NOMO-1 treated with DMSO at 0.1 percent for 48 hours (cell line): ENCODE measurements at regions not wholly inside any gene's neighbourhood (a gene's known extent, or its start where the extent isn't known, plus 50 kb on each side); places are given as distances from the start of the nearest gene placed in this dataset.

Experiments
- DNase-seq: peaks from one replicate; lab custom pipeline; 2025; ENCODE audit not compliant: unreplicated experiment; lab: John Stamatoyannopoulos, UW

GRCh38 chr20:51335329-51335841, 207.1 kb downstream of the NFATC2 start:
- DNase-seq, result no peak

GRCh38 chr20:51334609-51335008, 207.9 kb downstream of the NFATC2 start:
- DNase-seq, result no peak

DNA sequence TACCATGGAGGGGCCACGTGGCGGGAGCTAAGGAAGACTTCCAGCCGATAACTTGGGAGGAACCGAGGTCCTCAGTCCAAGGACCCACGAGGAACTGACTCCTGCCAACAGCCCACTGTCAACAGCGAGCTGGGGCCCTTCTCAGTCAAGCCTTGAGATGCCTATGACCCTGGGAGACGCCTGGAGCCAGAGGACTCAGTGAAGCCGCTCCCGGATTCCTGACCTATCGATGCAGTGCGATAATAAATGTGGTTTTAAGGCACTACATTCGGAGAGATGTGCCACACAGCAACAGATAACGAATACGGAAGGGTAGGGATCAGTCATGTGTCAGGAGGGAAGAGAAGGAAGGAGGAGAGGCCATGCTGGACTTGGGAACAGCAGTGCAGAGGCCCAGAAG, 208.5 kb downstream of the NFATC2 start:
- no peak for DNase-seq

DNA sequence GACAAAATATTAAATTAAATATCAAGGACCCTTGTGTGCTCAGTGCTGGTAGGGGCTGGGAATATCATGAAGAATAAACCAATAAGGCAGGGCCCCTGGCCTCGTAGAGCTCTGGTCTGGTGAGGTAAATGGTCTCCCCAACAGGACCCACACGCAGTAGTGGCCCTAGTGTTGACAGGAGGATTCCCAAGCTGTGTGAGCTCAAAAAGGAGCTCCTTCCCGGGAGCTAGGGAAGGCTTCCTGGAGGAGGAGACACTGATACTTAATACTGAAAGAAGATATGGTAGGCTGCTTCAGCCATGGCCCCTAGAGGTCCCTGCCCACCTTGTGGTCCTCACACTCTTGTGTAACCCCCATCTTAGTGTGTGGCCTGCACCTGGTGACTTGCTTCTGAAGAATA, 209.1 kb downstream of the NFATC2 start:
- DNase-seq, result no peak

DNA sequence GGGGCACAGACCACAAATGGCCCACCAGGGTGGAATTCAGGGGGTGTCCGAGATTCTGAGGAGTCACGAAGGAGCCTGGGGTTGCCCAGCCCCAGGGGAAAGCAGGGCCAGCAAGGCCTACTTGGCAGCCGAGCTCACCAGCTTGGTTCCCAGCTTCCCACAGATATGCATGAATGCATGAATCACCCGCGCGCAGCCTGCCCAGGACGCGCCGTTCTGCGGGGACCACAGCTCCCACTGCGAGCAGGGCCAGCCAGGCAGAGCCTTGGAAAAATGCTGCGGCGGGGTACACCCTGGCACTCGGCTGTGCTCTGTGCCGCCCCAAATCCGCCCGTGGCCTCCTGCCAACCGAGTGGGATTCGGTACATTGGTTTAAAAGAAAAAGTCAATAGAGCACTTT, 211.0 kb downstream of the NFATC2 start:
- no peak for DNase-seq

DNA sequence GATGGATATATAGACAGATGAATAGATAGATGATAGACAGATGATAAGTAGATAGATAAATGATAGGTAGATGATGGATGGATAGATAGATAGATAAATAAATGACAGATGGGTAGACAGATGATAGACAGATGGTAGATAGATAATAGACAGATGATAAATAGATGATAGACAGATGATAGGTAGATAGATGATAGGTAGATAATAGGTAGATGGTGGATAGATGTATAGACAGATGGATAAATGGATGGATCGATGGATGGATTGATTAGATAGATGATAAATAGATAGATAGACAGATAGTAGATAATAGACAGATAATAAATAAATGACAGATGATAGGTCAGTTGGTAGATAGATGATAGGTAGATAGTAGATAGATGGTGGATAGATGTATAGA, 212.7 kb downstream of the NFATC2 start:
- DNase-seq, result no peak

DNA sequence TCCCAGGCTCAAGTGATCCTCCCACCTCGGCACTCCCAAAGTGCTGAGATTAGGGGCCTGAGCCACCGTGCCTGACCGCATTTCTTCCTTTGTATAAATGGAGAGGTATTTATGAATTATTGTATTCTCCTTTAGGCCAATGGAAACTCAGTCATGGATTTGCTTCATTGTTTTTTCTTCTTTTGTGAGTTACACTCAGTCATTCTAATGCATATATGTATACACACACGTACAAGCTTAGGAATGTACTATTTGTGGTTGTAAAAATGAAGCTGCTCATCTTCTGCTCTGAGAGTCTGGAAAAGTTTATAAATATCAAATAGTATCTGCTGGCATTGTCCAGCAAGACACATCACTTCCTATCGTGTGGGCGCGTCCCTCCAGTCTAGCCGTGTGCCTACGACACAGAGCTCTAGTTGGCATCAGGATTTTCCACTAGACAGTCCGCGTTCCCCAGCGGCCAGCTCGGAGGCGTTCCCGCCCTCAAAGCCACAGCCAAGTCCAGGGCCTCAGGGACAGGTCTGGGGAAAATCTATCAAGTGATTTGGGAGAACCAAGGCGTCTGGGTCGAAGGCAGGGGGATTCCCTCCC, 215.2 kb downstream of the NFATC2 start:
- no peak for DNase-seq

DNA sequence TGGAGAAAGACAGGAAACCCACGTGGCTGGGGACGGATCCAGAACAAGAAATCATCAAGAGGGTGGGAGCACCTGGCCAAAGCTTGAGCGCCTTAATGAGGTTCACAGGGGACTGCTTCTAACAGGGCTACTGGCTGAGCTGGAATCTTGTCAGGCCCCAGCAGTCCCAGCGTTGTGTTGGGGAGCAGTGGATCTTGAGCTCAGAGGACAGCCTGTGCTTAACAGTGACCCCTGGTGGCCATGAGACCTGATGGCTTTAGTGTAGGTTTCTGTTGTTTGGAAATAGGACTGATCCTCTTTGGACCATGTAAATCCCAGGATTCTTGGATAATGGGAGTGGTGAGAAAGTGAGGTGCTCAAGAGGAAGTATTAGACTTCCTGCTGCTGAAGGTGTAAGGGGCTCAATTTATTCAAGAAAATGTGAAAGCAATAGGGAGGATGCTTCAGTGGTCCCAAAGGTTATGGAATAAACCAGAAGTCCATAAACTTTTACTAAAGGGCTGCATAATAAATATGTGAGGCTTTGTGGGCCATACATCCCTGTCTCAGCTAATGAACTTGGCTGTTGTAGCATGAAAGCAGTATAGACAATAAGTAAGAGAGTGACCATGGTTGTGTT, 216.2 kb downstream of the NFATC2 start:
- peak; percentile 45 for DNase-seq

DNA sequence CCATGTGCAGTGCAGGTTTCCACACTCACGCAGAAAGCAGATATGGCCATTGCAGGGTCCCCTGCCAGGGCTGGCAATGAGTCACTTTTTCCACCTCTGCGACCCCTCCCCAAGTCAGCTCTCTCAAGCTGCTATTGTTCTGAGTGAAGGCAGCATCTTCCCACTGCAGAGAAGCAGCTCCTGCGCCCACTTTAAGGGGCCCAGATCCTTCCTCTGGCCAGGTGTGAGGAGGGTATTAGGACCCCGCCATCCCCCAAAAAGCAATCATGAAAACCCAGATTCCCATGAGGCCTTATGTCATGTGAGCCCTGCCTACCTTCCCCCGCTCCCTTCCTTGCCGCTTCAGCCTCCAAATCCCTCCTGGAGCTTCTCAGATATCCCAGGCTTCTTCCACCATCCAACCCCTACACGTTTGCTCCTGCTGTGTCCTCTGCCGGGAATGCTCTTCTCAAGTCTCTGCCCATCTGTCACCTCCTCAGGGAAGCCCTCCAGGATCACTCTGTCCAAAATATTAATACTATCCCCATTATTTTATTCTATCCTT, 220.3 kb downstream of the NFATC2 start:
- no peak for DNase-seq

GRCh38 chr20:51321343-51322163, 221.0 kb downstream of the NFATC2 start:
- DNase-seq, result no peak

DNA sequence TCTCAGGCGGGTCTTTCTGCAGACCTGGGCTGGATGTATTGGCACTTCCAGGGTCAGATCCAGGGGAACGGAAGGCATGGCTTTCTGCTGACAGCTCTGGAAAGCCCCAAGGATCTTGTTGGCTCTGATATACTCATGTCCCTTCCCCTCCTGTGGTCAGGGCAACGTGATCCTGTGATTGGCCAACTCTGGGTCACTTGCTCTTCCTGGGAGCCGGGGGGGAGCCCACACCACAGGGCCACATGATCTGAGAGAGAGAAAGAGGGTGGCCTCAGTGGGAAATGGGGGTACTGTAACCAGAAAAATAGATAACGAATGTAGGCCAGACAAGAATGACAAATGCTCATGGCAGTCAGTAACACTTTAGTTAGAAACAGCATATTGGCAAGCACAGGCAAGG, 223.0 kb downstream of the NFATC2 start:
- DNase-seq, result no peak

DNA sequence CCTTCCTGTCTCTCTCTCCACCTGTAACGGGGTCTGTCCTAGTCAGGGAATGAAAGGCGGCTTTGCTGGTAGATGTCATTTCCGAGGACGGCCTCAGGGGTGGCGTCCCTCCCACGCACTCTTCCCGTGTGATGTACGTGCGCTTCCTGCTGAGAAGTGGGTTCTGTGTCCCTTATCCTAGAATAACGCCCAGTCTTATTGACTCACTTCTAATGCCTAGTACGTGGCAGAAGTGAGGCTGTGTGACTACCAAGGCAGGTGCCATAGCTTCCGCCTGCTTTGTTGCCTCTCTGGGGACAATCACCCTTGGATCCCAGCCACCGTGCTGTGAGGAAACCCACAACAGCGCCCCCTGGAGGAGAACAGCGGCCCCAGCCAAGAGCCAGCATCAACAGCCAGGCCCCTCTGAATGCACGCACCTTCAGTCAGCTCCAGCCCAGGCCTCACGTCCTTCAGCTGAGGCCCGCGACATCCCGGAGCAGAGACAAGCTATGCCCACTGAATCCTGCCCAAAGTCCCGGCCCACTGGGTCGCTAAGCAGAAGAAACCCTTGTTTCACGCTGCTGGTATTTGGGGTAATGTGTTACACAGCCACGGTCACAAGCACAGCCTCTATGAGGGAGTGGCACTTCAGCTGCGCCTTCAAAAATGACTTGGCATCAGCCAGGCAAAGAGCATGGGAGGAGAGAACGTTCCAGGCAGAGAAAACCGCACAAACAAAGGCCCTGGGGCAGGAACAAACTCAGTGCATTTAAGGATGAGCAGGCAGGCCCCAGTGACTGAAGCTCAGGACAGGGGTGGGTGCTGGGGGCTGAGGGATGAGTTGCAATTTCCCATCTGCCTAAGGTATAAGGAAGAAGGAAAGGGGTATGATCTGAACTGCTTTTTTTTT, 224.2 kb downstream of the NFATC2 start:
- no peak for DNase-seq

- no peak for DNase-seq
Observed at GRCh38 chr20:51315390-51315789, 227.1 kb downstream of the NFATC2 start.

DNA sequence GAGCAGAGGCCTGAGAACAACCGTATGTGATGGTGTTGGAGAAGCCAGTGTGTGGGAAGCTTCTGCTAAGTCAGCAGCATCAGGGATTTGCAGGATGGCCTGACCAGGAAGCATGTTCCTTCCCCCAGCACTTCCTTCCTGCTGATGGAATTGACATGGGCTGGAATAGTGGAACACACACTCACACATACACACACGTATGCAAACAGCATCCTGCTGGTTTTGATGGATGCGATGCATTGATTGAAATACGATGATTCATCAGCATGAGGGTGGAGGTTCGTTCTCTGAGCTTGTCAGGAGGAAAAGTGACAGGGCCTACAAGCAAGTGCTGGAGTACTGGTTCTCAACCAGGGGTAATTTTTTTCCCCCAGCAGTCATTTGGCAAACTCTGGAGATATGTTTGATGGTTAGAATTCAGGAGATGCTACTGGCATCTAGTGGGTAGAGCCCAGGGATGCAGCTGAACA, 229.1 kb downstream of the NFATC2 start:
- no peak for DNase-seq

DNA sequence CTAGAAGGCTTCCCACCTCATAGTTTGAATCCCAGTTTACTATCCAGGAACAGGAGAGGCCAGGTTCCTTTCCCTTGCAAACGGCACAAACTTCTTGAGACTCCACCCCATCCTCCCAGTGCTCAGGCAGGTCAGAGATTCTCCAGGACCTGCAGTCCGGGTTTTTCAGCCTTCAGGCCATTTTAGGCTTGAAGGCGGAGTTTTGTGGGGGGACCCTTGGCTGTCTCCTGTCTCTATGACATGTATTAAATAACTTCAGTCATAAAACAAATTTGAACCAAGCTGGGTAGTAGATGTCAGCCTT, 230.1 kb downstream of the NFATC2 start:
- DNase-seq, result no peak

DNA sequence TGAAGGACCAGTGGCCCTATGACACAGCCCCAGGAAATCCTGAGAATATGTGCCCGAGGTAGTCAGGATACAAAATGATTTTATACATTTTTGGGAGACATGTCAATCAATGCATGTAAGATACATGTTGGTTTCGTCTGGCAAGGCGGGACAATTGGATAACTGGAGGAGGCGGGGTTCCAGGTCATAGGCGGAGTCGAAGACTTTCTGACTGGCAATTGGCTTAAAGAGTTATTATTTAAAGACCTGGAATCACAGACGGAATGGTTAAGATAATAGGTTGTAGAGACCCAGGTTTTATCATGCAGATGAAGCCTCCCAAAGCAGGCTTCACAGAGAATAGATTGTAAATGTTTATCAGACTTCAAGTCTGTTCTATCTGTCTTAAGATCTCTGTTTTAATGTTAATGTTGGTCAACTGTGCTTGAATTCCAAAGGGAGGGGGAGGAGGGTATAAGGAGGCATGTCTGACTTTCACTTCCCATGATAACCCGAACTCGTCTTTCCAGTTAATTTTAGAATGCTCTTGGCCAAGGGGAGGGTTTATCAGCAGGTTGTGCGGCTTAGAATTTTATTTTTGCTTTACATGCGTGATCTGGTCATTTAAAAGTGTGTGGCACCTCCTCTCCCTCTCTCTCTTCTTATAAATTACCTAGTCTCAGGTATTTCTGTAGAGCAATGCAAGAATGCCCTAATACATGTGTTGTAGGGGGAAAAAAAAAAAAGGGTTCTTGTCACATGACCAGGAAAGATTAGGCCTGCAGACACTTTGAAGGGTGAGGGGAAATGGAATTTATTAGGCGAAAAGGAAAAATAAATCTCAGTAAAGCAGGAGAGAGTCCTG, 230.7 kb downstream of the NFATC2 start:
- DNase-seq, result peak; percentile 73

GRCh38 chr20:51310216-51310615, 232.3 kb downstream of the NFATC2 start:
- no peak for DNase-seq

DNA sequence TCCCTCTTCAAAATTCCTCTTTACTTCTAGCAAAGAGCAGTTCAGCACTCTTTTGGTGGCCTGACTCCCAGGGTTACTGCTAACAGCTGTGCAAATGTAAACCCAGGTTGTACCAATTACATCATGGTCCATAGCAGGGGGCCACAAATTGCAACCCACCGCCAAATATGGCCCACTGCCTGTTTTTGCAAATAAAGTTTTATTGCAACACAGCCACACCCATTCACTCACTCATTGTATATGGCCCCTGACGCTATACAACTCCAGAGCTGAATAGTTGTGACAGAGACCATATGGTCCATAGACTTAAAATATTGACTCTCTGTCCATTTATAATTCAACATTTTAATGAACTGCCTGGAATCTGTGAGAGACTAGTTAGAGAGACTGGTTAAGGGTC, 233.4 kb downstream of the NFATC2 start:
- DNase-seq, result no peak

DNA sequence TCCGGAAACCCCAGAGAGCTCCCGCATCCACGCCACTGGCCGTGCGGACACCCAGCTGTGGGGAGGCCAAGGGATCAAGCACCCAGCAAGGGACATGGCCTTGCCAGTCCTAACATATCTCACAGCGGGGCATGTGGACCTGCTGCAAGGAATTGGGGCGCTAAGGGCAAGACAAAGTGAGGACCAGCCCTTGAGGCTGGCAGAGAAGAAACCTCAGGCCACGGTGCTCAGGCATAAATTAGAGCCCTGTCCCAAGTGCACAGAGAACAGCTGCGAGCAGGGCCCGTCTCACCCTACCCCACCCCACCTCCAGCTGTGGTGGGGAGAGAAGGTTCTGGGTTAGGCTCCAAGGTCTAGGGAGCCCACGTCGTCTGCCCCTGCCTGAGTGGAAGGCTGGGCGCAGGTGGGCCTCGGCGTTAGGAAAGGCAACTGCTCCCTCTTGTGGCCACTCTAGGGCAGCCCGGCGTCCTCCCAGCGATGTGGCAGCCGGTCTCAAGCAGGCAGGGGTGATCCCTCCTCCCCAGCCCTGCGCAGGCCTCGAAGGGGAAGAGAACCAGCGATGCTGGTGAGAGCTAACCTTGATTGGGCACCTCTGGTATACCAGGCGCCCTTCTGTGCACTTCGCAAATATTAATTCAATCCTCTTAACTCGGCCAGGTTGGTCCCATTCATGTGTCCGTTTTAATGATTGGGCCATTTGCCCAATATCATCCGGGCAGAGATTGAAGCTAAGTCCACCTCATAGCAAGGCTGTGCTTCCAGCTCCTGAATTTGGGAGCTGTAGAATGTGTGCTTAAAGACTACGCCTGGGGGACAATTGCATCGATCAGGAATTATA, 235.8 kb downstream of the NFATC2 start:
- DNase-seq, result peak; percentile 64
